ENCODE measurements at regions not wholly inside any gene's neighbourhood (a gene's known extent, or its start where the extent isn't known, plus 50 kb on each side); places are given as distances from the start of the nearest gene placed in this dataset.
"Not testable (repeated sequence)": the region's sequence is repeated elsewhere in the genome, so short reads cannot be mapped to it uniquely, and the experiment has no call there.

DNA sequence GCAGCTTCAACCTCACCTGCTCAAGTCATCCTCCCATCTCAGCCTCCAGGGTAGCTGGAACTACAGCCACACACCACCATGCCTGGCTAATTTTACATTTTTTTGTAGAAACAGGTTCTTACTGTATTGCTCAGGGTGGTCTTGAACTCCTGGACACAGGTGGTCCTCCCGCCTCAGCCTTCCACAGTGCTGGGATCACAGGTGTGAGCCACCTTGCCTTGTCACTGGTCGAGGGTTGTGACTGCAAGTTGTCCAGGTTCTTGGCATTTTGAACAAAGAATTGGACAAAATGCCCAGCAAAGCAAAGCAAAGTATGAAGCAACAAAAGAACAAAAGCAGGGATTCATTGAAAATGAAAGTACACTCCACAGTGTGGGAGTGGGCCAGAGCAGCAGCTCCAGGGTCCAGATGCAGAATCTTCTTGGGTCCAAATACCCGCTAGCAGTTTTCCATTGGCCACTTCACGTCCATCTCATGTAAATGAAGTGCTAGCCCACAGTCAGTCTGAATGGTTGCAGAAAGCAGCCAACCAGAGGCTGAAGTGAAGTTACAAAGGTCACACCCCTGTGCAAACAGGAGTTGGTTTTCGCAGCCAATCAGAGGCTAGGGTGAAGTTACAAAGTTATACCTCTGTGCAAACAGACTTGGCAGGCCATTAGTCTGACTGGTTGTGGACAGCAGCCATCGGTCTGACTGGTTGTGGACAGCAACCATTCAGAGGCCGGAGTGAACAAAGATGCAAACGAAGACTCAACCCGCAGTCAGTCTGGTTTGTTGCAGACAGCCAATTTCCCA lies 109.5 kb upstream of the KIF26B start:
- intact Hi-C loops (cut with DNase I), result loop anchor here in 1 of 2 donors (10.0 kb wide), 1 partner anchor 440 kb away; no protein-coding TSS in a partner anchor
- DNase-seq (ENCODE audit: low spot score), result no peak

DNA sequence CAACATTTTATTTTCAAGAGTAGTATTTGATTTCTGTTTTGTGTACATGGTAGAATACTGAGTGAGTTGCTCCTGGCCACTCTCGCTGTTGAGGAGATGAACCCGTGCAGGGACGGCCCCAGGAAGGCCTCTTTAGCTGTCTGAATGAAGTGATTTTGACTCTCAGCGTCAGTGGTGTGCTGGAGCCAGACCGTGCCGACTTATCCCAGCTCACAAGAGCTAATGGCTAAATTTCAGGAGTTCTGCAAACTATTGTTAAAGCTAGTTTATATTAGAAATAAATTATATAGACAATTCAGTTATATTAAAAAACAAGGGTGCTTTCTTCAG lies 111.2 kb upstream of the KIF26B start:
- no peak for DNase-seq (ENCODE audit: low spot score)
- intact Hi-C loops (cut with DNase I), result loop anchor here (5.0 to 10.0 kb wide), 3 partner anchors 171 to 441 kb away; no protein-coding TSS in a partner anchor

DNA sequence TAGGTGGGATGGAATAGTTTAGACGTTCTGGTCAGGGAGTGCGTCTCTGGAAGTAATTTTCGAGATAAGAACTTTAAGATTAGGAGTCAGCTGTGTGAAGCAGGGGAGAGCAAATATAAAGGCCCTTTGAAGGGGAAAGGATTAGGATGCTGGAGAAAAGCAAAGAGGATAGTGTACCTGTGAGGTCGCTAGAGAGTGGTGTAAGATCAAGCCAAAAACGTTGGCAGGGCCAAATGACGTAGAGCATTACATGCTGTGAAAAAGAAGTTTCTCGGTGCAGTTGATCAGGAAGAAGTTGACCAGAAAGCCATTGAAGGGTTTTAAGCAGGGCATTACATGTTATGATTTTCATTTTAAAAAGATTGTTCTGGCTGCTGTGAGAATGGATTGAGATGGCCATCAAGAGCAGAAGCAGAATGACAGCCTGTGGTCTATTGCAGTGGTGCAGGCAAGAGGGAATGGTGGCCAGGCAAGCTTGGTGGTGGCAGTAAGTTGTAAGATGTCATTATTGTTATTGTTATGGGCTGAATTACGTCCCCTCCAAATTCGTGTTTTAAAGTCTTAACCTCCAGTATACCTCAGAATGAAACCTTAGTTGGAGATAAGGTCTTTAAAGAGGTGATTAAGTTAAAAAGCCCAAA lies 113.6 kb upstream of the KIF26B start:
- intact Hi-C loops (cut with DNase I), result loop anchor here (5.0 to 10.0 kb wide), 3 partner anchors 169 to 439 kb away; no protein-coding TSS in a partner anchor

GRCh38 chr1:245039196-245039595 lies 115.6 kb upstream of the KIF26B start:
- intact Hi-C loops (cut with DNase I), result no loop called here

More for the DNA sequence above, 113.6 kb upstream of the KIF26B start:
- no peak for DNase-seq (ENCODE audit: low spot score)

DNA sequence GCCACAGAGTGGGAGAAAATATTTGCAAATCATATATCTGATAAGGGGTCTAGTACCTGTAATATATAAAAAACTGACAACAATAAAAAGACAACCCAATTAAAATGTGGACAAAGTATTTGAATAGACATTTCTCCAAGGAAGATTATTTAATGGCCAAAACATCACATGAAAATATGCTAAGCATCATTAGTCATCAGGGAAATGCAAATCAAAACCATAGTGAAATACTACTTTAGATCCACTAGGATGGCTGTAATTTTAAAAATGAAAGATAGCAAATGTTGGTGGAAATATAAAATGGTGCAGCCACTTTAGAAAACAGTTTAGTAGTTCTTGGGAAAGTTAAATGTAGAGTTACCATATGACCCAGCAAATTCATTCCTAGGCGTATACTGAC lies 118.7 kb upstream of the KIF26B start:
- DNase-seq (ENCODE audit: low spot score), result no peak
- intact Hi-C loops (cut with DNase I), result no loop called here

More at GRCh38 chr1:245039196-245039595, 115.6 kb upstream of the KIF26B start:
- DNase-seq (ENCODE audit: low spot score), result no peak

- DNase-seq (ENCODE audit: low spot score), result no peak
- intact Hi-C loops (cut with DNase I), result no loop called here
Measured at GRCh38 chr1:245031041-245031440, 123.7 kb upstream of the KIF26B start.

GRCh38 chr1:245026247-245026646 lies 128.5 kb upstream of the KIF26B start:
- intact Hi-C loops (cut with DNase I), result no loop called here
- no peak for DNase-seq (ENCODE audit: low spot score)

DNA sequence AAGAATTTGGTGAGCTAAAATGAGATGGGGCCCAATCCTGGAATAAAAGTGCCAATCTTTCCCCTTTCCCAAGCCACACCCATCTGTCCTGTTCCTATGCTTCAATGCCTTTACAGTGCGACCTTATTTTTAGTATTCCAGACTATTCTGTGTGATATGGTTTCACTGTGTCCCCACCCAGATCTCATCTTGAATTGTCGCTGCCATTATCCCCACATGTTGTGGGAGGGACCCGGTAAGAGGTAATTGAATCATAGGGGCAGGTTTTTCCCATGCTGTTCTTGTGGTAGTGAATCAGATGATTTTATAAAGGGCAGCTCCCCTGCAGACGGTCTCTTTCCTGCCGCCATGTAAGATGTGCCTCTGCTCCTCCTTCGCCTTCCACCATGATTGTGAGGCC lies 129.3 kb upstream of the KIF26B start:
- intact Hi-C loops (cut with DNase I), result no loop called here
- DNase-seq (ENCODE audit: low spot score), result no peak

GRCh38 chr1:245023222-245023621 lies 131.6 kb upstream of the KIF26B start:
- no peak for DNase-seq (ENCODE audit: low spot score)
- intact Hi-C loops (cut with DNase I), result no loop called here

DNA sequence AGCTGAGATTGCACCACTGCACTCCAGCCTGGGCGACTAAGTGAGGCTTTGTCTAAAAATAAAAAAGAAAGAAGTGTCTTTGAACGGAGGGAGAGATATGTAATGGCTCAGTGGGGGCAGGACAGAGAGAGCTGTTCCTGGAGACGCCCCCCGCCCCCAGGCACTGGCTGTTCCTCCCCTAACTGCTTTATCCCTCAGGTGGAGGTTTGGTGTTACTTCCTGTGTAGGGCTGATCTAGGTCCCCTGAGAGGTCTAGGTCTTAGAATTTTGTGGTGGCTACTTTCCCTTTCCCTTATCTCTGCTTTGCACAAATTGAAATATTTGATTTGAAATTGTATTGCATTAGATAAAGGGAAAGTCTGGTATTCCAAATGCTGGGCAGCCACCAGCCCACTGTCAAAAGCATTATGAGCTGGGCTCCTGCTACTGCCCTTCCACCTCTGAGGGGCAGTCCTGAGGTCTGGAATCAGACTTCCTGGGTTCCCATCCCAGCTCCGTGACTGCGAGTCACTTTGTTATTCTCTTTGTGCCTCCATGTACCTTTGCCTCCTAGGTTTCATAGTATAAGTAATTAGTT lies 134.8 kb upstream of the KIF26B start:
- no peak for DNase-seq (ENCODE audit: low spot score)
- intact Hi-C loops (cut with DNase I), result no loop called here

DNA sequence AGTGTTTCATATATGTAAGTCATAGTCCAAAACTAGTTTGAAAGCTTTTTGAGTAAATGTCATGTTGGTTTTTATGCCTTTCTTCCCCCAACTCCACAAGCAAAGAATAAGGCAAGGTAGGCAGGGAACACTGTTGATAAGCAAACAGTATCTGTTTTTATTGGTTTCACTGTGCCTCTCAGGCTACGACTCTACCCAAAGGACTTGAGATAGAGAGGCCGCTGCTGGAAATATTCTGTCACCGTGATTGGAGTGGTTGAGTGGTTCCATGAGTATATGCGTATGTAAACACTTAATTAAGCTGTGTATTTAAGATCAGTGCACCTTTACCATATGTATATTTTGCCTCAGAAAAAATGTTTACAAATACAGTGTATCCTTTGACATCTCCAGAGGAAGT lies 138.1 kb upstream of the KIF26B start:
- no peak for DNase-seq (ENCODE audit: low spot score)
- intact Hi-C loops (cut with DNase I), result no loop called here

GRCh38 chr1:245015031-245015430 lies 139.8 kb upstream of the KIF26B start:
- intact Hi-C loops (cut with DNase I), result no loop called here
- no peak for DNase-seq (ENCODE audit: low spot score)

DNA sequence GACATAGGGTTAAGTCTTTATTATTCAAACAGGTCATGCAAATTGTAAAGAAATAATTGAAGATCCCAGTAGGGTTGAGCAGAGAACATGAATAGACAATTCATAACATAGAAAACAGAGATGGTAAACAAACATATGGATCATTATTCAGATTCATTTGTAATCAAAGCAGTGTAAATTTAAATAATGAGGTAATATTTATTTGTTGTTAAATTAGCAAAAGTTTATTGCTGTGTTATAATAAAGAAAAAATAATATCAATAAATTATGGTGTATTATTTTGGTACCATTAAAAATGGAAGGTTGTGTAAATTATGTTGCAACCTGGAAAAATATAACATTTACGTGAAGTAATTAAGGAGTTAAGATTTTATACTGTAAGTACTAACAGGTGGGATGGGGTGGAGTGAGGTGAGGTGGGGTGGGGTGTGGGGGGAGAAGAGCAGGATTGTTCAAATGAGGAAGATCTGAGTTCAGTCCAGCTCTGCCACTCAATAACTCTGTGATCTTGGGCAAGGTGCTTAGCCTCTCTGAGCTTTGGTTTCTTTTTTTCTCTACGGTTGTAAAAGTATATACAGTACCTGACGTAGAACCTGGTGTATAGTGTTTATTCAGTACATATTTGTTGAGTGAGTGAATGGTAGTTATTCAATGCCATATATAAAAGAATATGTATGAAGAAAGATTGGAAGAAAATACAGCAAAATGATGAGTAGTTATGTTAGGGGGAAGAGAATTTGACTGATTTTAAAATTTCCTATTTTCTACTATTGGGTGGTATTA lies 140.3 kb upstream of the KIF26B start:
- intact Hi-C loops (cut with DNase I), result no loop called here
- DNase-seq (ENCODE audit: low spot score), result no peak

DNA sequence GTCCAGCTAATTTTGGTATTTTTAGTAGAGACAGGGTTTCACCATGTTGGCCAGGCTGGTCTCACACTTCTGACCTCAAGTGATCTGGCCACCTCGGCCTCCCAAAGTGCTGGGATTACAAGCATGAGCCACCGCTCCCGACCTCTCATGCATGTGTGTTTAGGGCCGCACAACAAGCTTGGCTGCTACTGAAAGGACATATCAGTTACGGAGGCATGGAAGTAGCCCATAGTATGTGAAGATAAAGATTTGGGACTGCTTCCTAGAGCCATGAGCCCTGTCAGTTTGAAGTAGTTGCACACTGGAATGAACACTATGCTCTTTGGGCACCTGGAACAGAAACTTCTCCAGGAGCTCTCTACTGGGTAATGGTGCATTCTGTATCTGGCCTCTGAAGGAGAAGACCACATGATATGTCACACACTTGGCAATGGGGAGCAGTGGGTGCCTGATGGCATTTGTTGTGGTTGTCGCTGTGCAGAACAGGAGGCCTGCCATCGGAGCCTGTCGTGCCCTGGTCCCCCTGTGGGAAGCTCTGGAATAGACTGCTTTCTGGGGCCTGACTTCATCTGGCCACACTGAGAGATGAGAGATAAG lies 144.7 kb upstream of the KIF26B start:
- intact Hi-C loops (cut with DNase I), result no loop called here
- DNase-seq (ENCODE audit: low spot score), result no peak

DNA sequence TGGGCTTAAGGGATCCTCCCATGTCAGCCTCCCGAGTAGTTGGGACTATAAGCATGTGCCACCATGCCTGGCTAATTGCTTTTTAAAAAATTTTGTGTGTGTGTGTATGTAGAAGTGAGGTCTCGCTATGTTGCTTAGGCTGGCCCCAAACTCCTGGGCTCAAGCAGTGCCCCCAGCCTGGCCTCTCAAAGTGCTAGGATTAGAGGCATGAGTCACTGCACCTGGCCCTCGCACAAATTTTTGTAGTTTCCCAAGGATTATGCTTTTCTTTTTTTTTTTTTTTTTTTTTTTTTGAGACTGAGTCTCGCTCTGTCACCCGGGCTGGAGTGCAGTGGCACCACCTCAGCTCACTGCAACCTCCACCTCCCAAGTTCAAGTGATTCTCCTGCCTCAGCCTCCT lies 144.4 kb upstream of the HNRNPU start:
- intact Hi-C loops (cut with DNase I), result no loop called here
- DNase-seq (ENCODE audit: low spot score), result no peak

GRCh38 chr1:245007852-245008251 lies 143.5 kb upstream of the HNRNPU start:
- DNase-seq (ENCODE audit: low spot score), result no peak
- intact Hi-C loops (cut with DNase I), result no loop called here

DNA sequence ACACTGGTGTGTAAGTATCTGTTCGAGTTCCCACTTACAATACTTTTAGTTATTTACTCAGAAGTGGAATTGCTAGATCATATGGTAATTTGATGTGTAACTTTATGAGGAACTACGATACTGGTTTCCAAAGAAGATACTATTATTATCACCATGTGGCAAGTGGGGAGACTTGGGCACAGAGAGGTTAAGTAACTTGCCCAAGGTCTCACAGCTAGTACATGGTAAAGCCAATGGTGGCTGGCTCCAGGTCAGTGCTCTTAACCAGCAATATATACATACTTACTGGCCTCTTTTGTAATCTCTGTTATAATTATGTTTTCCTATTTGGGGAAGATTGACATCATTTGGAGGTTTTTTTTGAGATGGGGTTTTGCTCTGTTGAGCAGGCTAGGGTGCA lies 138.9 kb upstream of the HNRNPU start:
- no peak for DNase-seq (ENCODE audit: low spot score)
- intact Hi-C loops (cut with DNase I), result no loop called here

DNA sequence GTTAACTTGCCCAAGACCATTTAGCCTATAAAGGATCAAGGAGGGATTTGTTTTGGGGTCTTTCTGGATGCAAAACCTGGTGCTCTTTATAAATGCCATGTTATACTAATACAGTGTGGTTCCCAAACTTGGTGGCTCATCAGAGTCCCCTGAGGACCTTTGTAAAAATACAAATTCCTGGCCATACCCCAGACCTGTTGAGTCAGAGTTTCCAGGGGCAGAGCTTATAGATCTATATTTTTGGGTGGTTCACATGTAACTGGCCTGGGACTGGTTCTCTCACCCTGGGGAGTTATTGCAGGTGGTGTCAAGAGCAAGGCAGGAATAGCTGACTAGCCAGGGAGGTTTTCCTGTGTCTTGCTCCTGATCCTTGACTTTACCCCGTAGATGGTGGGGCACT lies 136.9 kb upstream of the HNRNPU start:
- intact Hi-C loops (cut with DNase I), result no loop called here
- DNase-seq (ENCODE audit: low spot score), result no peak

DNA sequence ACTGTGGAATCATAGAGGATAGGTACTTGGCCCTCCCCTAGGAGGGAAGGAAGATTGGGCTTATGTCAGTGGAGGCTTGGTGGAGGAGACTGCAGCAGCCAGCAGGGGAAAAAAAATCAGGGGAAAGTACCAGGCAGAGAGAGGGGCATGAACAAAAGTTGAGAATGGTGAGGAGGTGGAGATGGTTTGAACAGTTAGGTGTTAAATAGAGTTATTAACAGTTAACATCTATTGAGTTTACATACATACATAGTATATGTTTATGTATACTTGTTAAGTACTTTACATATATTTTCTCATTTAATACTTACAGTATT lies 136.5 kb upstream of the HNRNPU start:
- no peak for DNase-seq (ENCODE audit: low spot score)
- intact Hi-C loops (cut with DNase I), result no loop called here

DNA sequence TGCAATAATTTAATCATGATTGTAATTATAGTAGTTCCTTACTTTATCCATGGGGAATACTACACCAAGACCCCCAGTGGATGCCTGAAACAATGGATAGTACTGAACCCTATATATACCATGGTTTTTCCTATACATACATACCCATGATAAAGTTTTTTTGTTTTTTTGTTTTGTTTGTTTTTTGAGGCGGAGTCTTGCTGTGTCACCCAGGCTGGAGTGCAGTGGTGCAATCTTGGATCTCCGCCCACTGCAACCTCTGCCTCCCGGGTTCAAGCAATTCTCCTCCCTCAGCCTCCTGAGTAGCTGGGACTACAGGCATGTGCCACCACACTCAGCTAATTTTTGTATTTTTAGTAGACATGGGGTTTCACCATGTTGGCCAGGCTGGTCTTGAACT lies 135.3 kb upstream of the HNRNPU start:
- DNase-seq (ENCODE audit: low spot score), result not testable (repeated sequence)
- intact Hi-C loops (cut with DNase I), result loop anchor here in 1 of 2 donors (10.0 kb wide), 1 partner anchor 55 kb away; no protein-coding TSS in a partner anchor
